Fibroblast of skin of right quadriceps (primary cell): ENCODE measurements at regions not wholly inside any gene's neighbourhood (a gene's known extent, or its start where the extent isn't known, plus 50 kb on each side); places are given as distances from the start of the nearest gene placed in this dataset.
"Not testable (repeated sequence)": the region's sequence is repeated elsewhere in the genome, so short reads cannot be mapped to it uniquely, and the experiment has no call there.

ENCODE experiments used
- DNase-seq: peaks from one replicate; pipeline ENCODE4 v3.0.0-alpha.2; 2013

DNA sequence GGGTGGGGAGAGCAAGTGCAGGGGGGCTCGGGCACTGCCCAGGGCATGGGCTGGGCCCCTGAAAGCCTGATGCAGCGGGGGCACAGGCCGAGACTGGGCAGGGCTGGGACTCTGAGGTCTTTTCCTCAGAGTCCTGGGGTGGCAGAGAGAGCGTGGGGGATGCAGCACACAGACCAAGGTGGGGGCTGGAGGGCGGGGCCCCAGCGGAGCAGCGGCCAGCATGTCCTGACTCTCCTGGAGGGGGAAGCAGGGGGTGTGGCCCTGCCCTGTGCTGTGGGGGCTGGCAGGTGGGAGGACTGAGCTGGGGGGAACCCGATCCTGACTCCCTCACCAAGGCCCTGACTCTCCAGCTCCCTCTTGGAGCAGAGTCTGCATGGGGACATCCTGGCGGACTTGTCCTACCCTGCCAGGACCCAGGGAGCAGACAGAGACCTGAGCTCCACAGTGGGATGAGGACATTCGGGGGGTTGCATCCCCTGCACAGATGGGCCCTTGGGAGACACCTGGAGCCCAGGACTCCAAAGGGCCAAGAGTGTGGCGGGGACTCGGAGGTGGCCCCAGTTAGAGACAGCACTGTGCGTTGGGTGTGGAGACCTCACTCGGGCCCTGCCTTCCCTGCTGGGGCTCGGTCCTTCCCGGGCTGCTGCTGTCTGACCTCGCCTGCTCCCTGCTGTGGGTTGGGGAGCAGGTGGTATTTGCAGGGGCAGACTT lies 326.1 kb downstream of the TMEM121 start:
- DNase-seq, result no peak

DNA sequence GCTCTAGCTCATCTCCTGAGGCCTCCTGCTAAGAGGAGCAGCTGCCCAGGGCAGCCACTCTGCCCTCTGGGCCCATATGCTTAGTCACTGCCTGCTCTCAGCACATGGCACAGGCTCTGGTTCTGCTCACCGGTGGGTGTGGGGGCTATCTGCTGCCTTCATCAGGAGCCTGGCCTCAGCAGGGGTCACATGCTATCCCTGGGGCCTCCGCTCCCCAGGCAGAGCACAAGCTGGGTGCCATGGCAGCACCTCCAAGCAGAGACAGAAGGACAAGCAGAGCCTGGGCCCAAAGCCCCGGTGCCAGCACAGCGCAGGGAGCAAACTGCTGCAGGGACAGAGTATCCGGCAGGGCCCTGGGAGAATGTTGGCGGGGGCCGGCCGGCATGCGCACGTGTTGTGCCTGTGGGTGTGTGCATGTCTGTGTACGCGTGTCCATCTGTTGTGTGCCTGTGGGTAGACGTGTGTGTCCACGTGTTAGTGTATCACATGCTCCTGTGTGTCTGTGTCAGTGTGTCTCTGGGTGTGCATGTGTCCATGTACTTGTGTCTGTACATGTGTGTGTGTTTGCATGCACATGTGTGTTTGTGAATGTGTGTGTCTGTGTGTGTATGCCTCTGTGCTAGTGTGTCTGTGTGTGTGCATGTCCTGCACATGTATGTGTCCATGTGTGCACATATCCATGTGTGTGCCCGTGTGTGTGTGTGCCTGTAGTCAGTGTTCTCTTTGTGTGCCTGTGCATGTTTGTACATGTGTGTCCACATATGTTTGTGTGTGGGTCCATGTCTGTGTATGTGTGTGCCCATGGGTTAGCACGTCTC lies 326.9 kb downstream of the TMEM121 start:
- DNase-seq, result no peak

DNA sequence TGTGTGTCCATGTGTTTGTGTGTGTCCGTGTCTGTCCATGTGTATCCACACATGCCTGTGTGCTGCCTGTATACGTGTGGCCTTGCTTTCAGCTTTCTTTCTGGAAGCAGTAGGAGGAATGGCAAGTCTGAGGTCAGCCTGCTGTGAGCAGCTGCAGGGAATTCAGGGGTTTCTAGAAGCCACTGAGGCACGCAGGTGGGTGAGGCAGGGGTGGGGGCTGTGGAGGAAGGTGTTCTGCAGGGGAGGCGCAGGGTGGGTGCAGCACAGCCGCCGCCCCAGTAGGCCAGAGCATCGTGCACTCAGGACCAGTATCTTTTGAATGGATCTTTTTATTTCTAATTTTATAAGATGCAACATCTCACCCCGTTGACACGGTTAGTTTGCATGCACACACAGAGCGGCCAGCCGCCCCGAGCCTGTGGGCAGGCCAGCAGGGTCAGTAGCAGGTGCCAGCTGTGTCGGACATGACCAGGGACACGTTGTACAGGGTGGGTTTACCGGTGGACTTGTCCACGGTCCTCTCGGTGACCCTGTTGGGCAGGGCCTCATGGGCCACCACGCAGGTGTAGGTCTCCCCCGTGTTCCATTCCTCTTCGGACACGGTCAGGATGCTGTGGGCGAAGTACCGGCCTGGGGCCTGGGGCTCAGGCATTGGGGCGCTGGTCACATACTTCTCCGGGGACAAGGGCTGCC lies 327.7 kb downstream of the TMEM121 start:
- DNase-seq, result no peak

DNA sequence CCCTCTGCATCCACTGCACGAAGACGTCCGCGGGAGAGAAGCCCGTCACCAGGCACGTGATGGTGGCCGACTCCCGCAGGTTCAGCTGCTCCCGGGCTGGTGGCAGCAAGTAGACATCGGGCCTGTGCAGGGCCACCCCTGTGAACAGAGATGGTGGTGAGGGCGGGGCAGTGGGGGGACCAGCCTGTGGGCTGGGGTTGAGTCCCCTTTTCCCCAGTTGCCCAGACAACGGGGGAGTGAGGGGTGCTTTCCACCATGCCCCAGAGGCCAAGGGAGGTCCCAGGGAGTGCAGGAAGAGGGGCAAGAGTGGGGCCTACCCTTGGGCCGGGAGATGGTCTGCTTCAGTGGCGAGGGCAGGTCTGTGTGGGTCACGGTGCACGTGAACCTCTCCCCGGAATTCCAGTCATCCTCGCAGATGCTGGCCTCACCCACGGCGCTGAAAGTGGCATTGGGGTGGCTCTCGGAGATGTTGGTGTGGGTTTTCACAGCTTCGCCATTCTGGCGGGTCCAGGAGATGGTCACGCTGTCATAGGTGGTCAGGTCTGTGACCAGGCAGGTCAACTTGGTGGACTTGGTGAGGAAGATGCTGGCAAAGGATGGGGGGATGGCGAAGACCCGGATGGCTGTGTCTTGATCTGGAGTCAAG lies 328.3 kb downstream of the TMEM121 start:
- no peak for DNase-seq

DNA sequence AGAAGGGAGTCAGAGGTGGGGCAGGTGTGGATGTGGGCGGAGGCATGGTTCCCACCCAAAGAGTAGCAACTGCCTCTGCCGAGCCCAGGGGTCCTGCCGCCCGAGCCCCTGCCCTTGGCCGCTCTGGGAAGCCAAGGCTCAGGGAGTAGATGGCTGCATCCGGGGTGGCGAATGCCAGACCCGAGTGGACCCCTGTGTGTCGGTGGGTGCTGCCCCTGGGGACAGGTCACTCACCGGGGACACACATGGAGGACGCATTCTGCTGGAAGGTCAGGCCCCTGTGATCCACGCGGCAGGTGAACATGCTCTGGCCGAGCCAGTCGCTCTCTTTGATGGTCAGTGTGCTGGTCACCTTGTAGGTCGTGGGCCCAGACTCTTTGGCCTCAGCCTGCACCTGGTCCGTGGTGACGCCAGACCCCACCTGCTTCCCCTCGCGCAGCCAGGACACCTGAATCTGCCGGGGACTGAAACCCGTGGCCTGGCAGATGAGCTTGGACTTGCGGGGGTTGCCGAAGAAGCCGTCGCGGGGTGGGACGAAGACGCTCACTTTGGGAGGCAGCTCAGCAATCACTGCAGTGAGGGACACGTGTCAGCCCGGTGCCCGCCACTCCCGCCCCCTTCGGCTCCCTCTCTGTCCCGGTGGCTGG lies 329.0 kb downstream of the TMEM121 start:
- DNase-seq, result no peak

DNA sequence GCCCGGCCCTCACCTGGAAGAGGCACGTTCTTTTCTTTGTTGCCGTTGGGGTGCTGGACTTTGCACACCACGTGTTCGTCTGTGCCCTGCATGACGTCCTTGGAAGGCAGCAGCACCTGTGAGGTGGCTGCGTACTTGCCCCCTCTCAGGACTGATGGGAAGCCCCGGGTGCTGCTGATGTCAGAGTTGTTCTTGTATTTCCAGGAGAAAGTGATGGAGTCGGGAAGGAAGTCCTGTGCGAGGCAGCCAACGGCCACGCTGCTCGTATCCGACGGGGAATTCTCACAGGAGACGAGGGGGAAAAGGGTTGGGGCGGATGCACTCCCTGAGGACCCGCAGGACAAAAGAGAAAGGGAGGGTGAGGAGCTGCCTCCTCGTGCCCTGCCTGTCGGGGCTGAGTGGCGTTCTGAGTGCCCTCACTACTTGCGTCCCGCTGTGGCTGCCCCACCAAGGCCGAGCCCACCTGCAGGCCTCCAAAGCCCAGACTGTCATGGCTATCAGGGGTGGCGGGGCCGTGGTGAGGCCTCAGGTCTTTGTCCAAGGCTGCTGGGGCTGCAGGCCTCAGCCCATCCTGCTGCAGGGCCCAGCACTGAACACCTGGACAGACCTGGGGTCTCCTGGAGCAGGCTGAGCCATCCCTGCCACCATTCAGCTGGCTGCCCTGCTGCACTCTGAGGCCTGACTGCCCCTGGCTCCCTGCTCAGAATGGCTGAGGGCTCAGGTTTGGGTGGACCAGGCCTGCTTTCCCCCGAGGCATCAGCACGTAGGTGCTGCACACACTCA lies 329.7 kb downstream of the TMEM121 start:
- no peak for DNase-seq

DNA sequence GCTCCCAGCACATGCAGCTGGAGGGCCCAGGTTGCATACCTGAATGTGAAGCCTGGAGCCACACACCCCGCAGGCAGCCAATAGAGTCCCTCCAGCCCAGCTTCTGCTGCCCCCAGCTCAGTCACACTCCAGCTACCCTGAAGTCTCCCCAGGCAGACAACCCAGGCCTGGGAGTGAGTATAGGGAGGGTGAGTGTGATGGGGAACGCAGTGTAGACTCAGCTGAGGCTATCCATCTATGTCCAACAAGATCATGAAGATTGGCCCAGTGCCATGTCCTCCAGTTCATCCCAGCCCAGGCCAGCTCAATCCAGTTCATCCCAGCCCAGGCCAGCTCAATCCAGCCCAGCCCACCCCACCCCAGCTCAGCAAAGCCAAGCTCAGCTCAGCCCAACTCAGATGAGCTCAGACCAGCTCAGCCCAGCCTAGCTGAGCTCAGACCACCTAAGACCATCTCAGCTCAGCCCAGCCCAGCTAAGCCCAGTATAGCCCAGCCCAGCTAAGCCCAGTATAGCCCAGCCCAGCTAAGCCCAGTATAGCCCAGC lies 330.4 kb downstream of the TMEM121 start:
- DNase-seq, result no peak

DNA sequence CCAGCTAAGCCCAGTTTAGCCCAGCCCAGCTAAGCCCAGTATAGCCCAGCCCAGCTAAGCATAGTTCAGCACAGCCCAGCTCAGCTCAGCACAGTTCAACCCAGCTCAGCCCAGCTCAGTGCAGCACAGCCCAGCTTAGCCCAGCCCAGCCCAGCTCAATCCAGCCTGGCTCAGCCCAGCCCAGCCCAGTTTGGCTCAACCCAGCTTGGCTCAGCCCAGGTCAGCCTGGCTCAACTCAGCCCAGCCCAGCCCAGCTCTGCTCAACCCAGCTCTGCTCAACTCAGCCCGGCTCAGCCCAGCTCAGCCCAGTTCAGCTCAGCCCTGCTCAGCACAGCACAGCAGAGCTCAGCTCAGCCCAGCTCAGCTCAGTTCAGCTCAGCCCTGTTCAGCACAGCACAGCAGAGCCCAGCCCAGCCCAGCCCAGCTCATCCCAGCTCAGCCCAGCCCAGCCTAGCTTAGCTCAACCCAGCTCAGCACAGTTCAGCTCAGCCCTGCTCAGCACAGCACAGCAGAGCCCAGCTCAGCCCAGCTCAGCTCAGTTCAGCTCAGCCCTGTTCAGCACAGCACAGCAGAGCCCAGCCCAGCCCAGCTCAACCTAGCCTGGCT lies 330.9 kb downstream of the TMEM121 start:
- no peak for DNase-seq

DNA sequence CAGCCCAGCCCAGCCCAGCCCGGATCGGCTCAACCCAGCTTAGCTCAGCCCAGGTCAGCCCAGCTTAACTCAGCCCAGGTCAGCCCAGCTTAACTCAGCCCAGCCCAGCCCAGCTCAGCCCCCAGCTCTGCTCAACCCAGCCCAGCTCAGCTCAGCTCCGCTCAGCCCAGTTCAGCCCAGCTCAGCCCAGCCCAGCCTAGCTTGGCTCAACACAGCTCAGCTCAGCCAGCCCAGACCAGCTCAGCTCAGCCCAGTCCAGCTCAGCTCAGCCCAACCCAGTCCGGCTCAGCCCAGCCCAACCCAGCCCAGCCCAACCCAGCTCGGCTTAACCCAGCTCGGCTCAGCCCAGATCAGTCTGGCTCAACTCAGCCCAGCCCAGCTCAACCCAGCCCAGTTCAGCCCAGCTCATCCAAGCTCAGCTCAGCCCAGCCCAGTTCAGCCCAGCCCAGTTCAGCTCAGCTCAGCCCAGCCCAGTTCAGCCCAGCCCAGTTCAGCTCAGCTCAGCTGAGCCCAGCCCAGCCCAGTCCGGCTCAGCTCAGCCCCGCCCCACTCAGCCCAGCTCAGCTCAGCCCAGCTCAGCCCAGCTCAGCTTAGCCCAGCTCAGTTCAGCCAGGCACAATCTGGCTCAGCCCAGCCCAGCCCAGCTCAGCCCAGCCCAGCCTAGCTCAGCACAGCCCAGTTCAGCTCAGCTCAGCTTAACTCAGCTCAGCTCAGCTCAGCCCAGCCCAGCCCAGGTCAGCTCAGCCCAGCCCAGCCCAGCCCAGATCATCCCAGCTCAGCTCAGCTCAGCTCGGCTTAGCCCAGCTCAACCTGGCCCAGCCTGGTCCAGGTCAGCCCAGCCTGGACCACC lies 331.7 kb downstream of the TMEM121 start:
- DNase-seq, result no peak

DNA sequence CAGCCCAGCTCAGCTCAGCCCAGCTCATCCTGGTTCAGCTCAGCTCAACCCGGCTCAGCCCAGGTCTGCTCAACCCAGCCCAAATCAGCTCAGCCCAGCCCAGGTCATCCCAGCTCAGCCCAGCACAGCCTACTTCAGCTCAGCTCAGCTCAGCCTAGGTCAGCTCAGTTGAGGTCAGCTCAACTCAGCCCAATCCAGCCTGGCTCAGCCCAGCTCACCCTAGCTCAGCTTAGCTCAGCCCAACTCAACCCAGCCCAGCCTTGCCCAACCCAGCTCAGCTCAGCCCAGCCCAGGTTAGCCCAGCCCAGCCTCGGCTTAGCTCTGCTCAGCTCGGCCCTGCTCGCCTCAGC lies 332.3 kb downstream of the TMEM121 start:
- DNase-seq, result no peak

DNA sequence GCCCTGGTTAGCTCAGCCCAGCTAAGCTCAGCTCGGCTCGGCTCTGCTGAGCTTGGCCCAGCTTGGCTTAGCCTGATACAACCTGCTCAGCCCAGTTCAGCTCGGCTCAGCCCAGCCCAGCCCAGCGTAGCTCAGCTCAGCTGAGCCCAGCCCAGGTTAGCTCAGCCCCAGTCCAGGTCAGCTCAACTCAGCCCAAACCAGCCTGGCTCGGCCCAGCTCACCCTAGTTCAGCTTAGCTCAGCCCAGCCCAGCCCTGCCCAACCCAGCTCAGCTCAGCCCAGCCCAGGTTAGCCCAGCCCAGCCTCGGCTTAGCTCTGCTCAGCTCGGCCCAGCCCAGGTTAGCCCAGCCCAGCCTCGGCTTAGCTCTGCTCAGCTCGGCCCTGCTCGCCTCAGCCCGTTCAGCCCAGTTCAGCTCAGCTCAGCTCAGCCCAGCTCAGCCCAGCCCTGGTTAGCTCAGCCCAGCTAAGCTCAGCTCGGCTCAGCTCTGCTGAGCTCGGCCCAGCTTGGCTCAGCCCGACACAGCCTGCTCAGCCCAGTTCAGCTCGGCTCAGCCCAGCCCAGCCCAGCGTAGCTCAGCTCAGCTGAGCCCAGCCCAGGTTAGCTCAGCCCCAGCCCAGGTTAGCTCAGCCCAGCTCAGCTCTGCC lies 332.8 kb downstream of the TMEM121 start:
- not testable (repeated sequence) for DNase-seq

DNA sequence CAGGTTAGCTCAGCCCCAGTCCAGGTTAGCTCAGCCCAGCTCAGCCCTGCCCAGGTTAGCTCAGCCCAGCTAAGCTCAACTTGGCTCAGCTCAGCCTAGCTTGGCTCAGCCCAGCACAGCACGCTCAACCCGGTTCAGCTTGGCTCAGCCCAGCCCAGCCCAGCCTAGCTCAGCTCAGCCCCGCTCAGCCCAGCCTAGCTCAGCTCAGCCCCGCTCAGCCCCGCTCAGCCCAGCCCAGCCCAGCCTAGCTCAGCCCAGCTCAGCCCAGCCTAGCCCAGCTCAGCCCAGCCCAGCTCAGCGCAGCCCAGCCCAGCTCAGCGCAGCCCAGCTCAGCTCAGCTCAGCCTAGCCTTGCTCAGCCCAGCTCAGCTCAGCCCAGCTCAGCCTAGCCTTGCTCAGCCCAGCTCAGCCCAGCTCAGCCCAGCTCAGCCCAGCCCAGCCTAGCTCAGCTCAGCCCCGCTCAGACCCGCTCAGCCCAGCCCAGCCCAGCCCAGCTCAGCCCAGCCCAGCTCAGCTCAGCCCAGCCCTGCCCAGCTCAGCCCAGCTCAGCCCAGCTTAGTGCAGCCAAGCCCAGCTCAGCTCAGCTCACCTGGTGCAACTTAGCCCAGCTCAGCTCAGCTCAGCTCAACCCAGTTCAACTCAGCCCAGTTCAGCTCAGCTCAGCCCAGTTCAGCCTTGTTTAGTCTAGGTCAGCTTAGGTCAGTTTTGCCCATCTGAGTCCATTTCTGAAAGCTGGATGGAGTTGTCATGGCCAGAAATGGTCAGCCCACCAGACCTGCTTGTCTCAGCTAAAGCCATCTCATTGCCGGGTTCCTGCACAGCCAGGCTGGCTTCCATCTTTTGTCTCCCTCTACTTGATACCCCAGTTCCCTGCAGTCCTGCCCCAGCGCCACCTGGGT lies 333.6 kb downstream of the TMEM121 start:
- DNase-seq, result no peak

DNA sequence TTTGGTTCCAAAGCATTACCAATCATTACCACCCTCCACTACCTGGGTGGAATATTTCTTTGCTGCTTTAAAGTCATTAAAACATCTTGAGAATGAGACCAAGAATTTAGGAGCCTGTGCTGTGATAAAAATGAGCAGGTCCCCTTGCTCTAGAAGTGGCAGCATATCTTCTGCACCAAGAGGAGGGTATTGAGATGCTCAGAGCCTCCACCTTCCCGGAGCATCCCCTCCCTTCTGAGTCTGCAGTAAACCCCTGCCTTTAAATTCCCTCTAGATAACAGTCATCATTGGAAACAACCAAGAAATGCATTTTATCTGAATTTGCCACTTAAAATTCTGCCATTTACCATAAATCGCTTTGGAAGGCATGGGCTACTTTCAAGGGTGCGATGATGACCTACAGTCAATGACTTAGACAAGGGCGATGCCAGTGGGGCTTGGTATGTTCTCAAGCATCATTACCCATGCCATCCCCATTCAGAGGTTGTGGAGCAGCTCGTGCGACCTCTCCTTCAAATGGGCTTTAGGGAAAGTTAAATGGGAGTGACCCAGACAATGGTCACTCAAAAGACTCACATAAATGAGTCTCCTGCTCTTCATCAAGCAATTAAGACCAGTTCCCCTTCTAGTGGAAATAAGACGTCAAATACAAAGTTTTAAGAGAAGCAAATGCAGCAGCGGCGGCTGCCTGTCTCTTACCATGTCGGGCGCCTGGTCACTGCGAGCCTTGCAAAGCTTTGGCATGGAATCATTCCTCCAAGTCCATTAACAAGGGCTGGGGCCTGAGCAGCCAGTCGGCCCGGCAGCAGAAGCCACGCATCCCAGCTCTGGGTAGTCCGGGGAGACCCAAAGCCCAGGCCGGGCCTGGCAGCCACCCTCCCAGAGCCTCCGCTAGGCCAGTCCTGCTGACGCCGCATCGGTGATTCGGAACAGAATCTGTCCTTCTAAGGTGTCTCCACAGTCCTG lies 334.5 kb downstream of the TMEM121 start:
- no peak for DNase-seq

DNA sequence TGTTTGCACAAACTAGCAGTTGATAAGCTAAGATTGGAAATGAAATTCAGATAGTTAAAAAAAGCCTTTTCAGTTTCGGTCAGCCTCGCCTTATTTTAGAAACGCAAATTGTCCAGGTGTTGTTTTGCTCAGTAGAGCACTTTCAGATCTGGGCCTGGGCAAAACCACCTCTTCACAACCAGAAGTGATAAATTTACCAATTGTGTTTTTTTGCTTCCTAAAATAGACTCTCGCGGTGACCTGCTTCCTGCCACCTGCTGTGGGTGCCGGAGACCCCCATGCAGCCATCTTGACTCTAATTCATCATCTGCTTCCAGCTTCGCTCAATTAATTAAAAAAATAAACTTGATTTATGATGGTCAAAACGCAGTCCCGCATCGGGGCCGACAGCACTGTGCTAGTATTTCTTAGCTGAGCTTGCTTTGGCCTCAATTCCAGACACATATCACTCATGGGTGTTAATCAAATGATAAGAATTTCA lies 335.6 kb downstream of the TMEM121 start:
- DNase-seq, result no peak

DNA sequence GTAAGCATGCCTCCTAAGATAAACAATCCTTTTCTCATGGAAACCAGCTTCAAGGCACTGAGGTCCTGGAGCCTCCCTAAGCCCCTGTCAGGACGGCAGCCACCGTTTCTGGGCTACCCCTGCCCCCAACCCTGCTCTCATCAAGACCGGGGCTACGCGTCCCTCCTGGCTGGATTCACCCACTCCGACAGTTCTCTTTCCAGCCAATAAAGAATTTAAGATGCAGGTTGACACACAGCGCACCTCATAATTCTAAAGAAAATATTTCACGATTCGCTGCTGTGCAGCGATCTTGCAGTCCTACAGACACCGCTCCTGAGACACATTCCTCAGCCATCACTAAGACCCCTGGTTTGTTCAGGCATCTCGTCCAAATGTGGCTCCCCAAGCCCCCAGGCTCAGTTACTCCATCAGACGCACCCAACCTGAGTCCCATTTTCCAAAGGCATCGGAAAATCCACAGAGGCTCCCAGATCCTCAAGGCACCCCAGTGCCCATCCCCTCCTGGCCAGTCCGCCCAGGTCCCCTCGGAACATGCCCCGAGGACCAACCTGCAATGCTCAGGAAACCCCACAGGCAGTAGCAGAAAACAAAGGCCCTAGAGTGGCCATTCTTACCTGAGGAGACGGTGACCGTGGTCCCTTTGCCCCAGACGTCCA lies 336.3 kb downstream of the TMEM121 start:
- DNase-seq, result no peak

DNA sequence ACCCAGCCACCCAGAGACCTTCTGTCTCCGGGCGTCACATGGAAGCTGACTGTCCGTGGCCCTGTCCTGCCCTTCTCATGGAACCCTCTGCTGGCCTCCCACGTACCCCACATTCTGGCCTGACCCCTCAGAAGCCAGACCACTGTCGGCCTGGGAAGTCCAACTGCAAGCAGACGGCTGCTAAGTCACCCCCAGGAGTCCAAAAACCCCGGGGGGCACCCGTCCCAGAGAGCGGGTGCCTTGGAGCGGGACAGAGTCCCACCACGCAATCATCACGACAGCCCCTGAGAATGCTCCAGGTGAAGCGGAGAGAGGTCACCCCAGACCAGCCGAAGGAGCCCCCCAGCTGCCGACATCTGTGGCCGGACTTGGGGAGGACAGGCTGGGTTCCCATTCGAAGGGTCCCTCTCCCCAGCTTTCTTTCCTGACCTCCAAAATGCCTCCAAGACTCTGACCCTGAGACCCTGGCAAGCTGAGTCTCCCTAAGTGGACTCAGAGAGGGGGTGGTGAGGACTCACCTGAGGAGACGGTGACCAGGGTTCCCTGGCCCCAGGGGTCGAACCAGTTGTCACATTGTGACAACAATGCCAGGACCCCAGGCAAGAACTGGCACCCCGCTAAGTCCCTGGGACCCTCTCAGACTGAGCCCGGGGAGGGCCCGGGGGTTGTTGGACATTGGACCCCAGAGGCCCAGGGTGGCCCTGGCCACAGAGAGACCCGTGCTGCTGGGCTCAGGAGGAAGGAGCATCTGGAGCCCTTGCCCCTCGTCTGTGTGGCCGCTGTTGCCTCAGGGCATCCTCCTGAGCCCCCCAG lies 337.1 kb downstream of the TMEM121 start:
- no peak for DNase-seq
